ENCODE measurements at regions not wholly inside any gene's neighbourhood (a gene's known extent, or its start where the extent isn't known, plus 50 kb on each side); places are given as distances from the start of the nearest gene placed in this dataset.

GRCh38 chr3:35946854-35947515 is 307.7 kb downstream of the ARPP21 start:
- DNase-seq (ENCODE audit: low read depth), result no peak

GRCh38 chr3:35950021-35950420 is 310.7 kb downstream of the ARPP21 start:
- no peak for DNase-seq (ENCODE audit: low read depth)

- peak; percentile 5 for DNase-seq (ENCODE audit: low read depth)
These were observed 315.1 kb downstream of the ARPP21 start for GRCh38 chr3:35954413-35954812.

GRCh38 chr3:35965908-35966307 is 326.6 kb downstream of the ARPP21 start:
- DNase-seq (ENCODE audit: low read depth), result peak; percentile 49

- no peak for DNase-seq (ENCODE audit: low read depth)
These were observed 327.5 kb downstream of the ARPP21 start for GRCh38 chr3:35966629-35967464.

GRCh38 chr3:35968043-35968622 is 328.8 kb downstream of the ARPP21 start:
- DNase-seq (ENCODE audit: low read depth), result no peak

DNA sequence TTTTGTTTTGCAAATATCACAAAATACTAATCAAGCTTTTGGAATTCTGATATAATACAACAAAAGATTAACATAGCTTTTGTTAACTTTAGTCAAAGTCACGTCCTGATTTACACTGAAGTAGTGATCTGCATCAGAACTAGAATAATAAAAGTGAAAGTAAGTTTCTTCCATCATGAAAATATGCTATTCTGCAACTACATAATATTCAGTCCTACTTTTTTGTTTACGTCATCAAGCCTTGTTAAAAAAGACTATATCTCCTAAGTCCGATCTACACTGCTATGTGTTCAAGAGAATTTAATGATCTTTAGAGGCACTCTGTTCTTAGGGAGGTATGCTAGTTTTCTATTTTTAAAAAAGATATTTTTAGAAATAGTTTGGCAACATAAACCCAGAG is 330.1 kb downstream of the ARPP21 start:
- no peak for DNase-seq (ENCODE audit: low read depth)

DNA sequence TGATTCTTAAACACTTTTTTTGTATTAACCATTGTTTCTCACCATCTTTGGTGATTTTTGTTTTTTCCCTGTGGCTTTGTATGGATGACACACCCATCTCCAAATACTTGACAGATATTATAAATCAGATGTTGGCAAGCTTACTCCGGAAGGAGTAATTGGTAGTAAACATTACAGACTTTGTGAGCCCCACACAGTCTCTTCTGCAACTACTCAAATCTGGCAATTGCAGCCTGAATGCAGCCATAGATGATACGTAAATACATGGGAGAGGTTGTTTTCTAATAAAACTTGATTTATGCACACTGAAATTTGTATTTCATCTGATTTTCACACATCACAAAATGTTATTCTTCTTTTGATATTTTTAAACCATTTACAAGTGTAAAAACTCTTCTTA is 331.5 kb downstream of the ARPP21 start:
- no peak for DNase-seq (ENCODE audit: low read depth)

DNA sequence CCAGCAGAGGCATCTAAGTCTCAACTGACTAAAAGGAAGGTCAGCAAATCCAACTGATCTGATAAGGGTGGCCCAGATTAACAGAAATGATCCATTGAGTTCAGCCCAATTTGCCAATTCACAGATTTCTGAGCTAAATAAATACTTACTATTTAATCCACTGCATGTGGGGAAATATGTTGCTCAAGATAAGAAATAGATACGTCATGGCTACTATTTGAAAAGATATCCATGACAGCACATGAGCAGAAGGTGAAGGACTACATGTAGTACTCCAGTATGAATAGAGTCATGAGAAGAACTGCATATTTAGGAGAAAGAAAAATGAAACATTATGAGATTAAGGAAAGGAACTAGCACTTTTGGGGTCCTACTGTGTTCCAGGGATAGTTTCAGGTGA is 332.4 kb downstream of the ARPP21 start:
- DNase-seq (ENCODE audit: low read depth), result no peak

DNA sequence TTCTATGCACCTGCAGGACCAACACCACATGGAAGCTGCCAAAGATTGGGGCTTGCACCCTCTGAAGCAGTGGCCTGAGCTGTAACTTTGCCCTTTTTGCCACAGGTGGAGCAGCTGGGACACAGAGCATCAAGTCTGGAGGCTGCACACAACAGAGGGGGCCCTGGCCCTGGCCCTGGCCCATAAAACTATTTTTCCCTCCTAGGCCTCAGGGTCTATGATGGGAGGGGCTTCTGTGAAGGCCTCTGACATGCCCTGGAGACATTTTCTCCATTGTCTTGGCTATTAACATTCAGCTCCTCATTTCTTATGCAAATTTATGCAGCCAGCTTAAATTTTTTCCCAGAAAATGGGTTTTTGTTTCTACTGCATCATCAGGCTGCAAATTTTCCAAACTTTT is 335.5 kb downstream of the ARPP21 start:
- no peak for DNase-seq (ENCODE audit: low read depth)

DNA sequence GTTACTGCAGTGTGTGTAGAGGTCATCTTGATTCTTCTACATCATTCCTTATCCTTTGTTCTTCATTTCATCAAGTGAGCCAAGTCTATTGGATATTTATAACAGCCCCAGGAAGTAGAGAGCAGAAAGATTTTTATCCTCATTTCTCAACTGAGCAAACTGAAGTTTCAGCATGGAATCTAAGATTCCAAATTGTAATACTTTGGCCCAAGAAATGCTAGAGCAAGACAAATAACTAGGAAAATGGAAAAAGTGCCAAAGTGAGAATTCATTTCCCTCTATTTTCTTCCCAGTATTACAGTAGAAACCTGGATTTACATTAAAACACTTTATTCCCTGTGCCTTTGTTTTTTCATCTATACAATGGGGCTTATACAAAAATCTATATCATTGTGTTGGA is 346.8 kb downstream of the ARPP21 start:
- no peak for DNase-seq (ENCODE audit: low read depth)

GRCh38 chr3:35987386-35987785 is 348.1 kb downstream of the ARPP21 start:
- no peak for DNase-seq (ENCODE audit: low read depth)

GRCh38 chr3:35992041-35992440 is 352.7 kb downstream of the ARPP21 start:
- no peak for DNase-seq (ENCODE audit: low read depth)

DNA sequence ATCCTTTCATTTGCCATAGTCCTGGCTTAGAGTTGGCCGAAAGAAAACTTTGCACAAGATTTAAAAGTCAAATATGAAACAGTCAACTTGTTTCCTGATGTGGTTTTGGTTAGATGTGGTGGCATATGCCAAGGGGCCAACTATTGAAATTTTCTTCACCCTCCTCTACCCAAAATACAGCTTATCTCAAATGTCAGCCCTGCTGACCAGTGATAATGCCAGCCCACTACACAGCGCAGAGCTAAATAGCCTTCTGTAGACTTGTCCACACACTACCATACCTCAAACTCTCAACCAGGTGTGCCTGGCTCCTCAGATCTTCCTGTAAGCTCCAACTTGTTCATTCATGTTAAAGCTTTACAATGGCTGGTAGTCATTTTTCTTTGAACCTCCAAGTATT is 368.5 kb upstream of the STAC start:
- no peak for DNase-seq (ENCODE audit: low read depth)

- no peak for DNase-seq (ENCODE audit: low read depth)
These were observed 366.9 kb upstream of the STAC start for GRCh38 chr3:36013425-36013824.

DNA sequence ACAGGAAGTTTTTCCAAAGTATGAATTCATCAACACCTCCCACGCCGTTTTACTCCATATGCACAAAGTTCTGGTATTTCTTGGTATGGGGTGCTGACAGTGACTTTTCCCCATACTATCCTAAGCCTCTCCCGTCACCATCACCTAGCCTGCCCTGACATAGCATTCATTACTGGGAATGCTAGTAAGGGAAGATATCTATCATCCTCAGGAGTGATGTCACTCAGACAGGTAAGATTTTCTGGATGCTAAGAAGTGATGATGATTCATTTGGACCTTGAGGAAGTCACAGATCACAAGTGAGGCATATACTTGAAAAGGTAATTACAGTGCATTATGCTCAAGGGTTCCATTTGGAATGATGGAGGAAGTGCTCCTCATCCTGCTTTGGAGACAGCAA is 355.1 kb upstream of the STAC start:
- DNase-seq (ENCODE audit: low read depth), result no peak

DNA sequence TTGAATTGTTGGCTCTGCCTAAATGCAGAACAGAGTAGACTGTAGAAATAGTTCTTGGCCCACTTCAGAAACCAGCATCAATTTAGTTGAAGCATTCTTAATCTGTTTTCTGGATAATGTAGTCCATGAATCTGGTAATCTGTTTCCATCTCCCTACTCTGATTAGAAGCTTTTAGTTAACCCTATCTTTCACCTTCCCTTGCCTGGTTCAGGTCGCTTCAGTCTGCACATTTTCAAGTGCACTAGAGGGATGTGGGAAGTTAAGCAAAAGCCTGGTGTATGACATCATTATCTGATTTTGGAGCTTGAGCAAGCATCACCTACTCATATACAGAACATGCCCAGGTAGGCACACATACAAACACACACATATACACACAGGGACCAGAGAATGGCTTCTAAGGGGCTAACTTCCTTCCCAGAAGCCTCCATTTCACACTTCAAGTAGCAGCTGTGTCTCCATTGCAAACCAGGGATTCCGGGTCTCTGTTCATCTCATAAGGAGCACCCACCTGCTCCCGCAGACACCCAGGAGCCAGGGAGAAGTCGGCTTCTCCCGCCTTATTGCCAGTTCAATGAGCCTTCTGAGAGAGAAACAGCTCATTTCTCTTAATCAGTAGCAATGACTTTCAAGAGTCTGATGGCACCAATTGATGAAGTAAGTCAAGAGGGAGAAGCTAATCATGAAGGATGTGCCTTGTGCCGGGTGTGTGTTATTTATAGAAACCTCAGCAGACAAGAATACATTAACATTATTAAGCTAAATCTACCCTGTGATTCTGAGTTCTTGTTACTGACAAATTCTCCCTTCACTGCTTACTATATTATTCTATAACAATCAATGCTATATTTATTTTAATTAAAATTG is 347.9 kb upstream of the STAC start:
- DNase-seq (ENCODE audit: low read depth), result no peak

DNA sequence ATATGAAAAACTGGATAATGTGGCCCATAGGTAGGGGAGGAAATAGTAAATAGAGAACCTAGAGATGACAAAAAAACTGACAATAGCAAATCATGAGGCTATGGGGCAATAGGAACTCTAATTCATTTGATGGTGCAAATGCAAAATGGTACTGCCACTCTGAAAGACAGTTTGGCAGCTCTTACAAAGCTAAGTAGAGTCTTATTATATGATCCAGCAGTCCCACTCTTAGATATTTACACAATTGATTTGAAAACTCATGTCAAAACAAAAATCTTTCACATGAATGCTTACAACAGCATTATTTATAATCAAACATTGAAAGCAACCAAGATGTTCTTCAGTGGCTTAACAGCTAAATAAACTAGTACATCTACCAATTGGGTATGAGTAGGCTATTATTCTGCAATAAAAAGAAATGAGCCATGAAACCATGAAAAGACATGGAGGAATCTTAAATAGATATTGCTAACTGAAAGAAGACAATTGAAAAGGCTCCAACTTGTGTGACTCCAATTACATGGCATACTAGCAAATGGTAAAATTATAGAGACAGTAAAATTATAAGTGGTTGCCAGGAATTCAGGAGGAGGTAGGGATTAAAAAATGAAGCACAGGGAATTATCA is 321.8 kb upstream of the STAC start:
- no peak for DNase-seq (ENCODE audit: low read depth)

GRCh38 chr3:36060950-36061349 is 319.4 kb upstream of the STAC start:
- no peak for DNase-seq (ENCODE audit: low read depth)

DNA sequence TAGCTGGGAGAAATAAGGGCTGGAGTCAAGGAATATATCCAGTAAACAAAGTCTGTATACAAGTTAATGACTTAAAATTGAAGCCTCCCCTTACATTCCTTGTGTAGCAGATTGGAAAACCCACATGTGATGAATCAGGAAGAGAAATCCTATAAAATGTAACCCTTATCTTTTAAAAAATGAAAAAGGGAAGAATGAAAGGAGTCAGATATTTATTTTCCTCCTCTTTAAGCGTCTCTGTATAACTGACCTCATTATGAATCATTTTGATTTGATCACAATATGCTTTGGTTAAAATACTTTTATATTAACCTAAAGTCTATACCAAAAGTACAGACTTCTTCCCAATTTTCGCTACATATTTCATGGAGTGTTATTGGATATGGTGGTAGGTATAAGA is 316.3 kb upstream of the STAC start:
- DNase-seq (ENCODE audit: low read depth), result no peak

GRCh38 chr3:36065321-36065720 is 315.0 kb upstream of the STAC start:
- no peak for DNase-seq (ENCODE audit: low read depth)
